NCI-H446 (cell line): ENCODE measurements at regions not wholly inside any gene's neighbourhood (a gene's known extent, or its start where the extent isn't known, plus 50 kb on each side); places are given as distances from the start of the nearest gene placed in this dataset.
A peak's percentile ranks its signal among the peaks of the same experiment; 100 is the strongest.
"Not testable (repeated sequence)": the region's sequence is repeated elsewhere in the genome, so short reads cannot be mapped to it uniquely, and the experiment has no call there.

Experiments used
- DNase-seq, 2 experiments: peaks; one replicate each; lab custom pipeline; 2025; lab: John Stamatoyannopoulos, UW

- DNase-seq, result no peak
Observed at GRCh38 chr1:232859216-232859615, 54.0 kb downstream of the MAP10 start.

- DNase-seq, result no peak
Observed at GRCh38 chr1:232861107-232861506, 55.9 kb downstream of the MAP10 start.

GRCh38 chr1:232863544-232864275, 58.5 kb downstream of the MAP10 start:
- peak in 1 of 2 experiments; percentile 38 for DNase-seq

- DNase-seq, result no peak
Observed at GRCh38 chr1:232865102-232865931, 60.1 kb downstream of the MAP10 start.

GRCh38 chr1:232868793-232869491, 63.7 kb downstream of the MAP10 start:
- peak; percentile 40 to 87 for DNase-seq

GRCh38 chr1:232871291-232871969, 66.2 kb downstream of the MAP10 start:
- not testable (repeated sequence) for DNase-seq

GRCh38 chr1:232872284-232872683, 67.1 kb downstream of the MAP10 start:
- DNase-seq, result no peak

- DNase-seq, result no peak
Observed at GRCh38 chr1:232872738-232873137, 67.5 kb downstream of the MAP10 start.

- no peak for DNase-seq
Observed at GRCh38 chr1:232873412-232873811, 68.2 kb downstream of the MAP10 start.

- no peak for DNase-seq
Observed at GRCh38 chr1:232873931-232874330, 68.7 kb downstream of the MAP10 start.

GRCh38 chr1:232875536-232875935, 70.3 kb downstream of the MAP10 start:
- peak in 1 of 2 experiments; percentile 34 for DNase-seq

GRCh38 chr1:232876506-232877364, 71.5 kb downstream of the MAP10 start:
- no peak for DNase-seq

- DNase-seq, result no peak
Observed at GRCh38 chr1:232877365-232878028, 72.3 kb downstream of the MAP10 start.

GRCh38 chr1:232878086-232878485, 72.3 kb upstream of the NTPCR start:
- no peak for DNase-seq

- no peak for DNase-seq
Observed at GRCh38 chr1:232880354-232880753, 70.1 kb upstream of the NTPCR start.

GRCh38 chr1:232883992-232884661, 66.3 kb upstream of the NTPCR start:
- no peak for DNase-seq

- DNase-seq, result no peak
Observed at GRCh38 chr1:232886271-232886670, 64.1 kb upstream of the NTPCR start.

GRCh38 chr1:232890340-232890943, 60.0 kb upstream of the NTPCR start:
- DNase-seq, result no peak

- DNase-seq, result no peak
Observed at GRCh38 chr1:232891071-232891470, 59.3 kb upstream of the NTPCR start.
